ENCODE measurements at regions not wholly inside any gene's neighbourhood (a gene's known extent, or its start where the extent isn't known, plus 50 kb on each side); places are given as distances from the start of the nearest gene placed in this dataset.

- Histone ChIP-seq H3K79me2 (ENCODE audit: control insufficient read depth, insufficient read depth, low read length) (no peaks in the 10 kb centered on the region), H3K27me3 (replicated peaks in 1 of 2; ENCODE audit: control insufficient read depth in 2 of 2, insufficient read depth in 2 of 2, low read length in 1 of 2) (no peaks in the 10 kb centered on the region; a peak in 1 of 4 replicates), H3K27ac (ENCODE audit: control insufficient read depth, insufficient read depth) (no peak overlapping the region), H4K20me1 (ENCODE audit: control insufficient read depth, insufficient read depth) (no peaks in the 10 kb centered on the region), H3K9me3 (replicated peaks; ENCODE audit: control insufficient read depth, insufficient read depth, low read length) (no peaks in the 10 kb centered on the region), H3K4me2 (ENCODE audit: control insufficient read depth, insufficient read depth) (no peak overlapping the region), H2AFZ (ENCODE audit: control insufficient read depth, low read depth, low read length) (no peak overlapping the region), H3K36me3 (ENCODE audit: control insufficient read depth in 2 of 2, insufficient read depth in 2 of 2, low read length in 1 of 2) (no peaks in the 10 kb centered on the region), H3K9ac (ENCODE audit: control insufficient read depth, insufficient read depth, low read length) (no peak overlapping the region), H3K4me1 (ENCODE audit: control insufficient read depth, insufficient read depth, low read length) (no peaks in the 10 kb centered on the region), H3K4me3 (no peak overlapping the region)
- ChIA-PET SMC1A (ENCODE audit: uncharacterized antibody, unreplicated experiment) (no interaction called here), POLR2A (no interaction called here), CTCF (no interaction called here), RAD21 (ENCODE audit: unreplicated experiment) (interaction anchor here (1.8 kb wide), 1 partner anchor 10 kb away, joined by 4 read pairs; no protein-coding TSS in a partner anchor)
- intact Hi-C loops (cut with micrococcal nuclease; ENCODE audit: unreplicated experiment) (no loop called here), in situ Hi-C loops (cut with MboI) (no loop called here)
- no peak for TF ChIP-seq GATAD2B (conservative IDR thresholded peaks at IDR 0.05; ENCODE audit: low read depth)
- TF ChIP-seq NFYB (IDR thresholded peaks at IDR 0.05; ENCODE audit: insufficient read depth, low read depth, low read length): no peak
- TF ChIP-seq RAD21 (IDR thresholded peaks at IDR 0.05; ENCODE audit: insufficient read depth, low read depth, low read length): no peak
- no peak for TF ChIP-seq KDM1A (IDR thresholded peaks at IDR 0.05; ENCODE audit: borderline replicate concordance)
- no peak for TF ChIP-seq CEBPB (IDR thresholded peaks at IDR 0.05; ENCODE audit: borderline replicate concordance in 1 of 2, low read depth in 2 of 2, low read length in 2 of 2)
- TF ChIP-seq SMAD1 (IDR thresholded peaks at IDR 0.05; ENCODE audit: low read depth, partially characterized antibody): no peak
- no peak for TF ChIP-seq ASH2L (IDR thresholded peaks at IDR 0.05; ENCODE audit: borderline replicate concordance, low read depth)
- no peak for TF ChIP-seq NKRF (conservative IDR thresholded peaks at IDR 0.05)
- no peak for TF ChIP-seq REST (IDR thresholded peaks at IDR 0.05; ENCODE audit: low read depth, low read length)
- TF ChIP-seq SREBF1 (IDR thresholded peaks at IDR 0.05; ENCODE audit: low read length): no peak
- TF ChIP-seq ZSCAN29 (IDR thresholded peaks at IDR 0.05): no peak
- no peak for TF ChIP-seq MTA3 (IDR thresholded peaks at IDR 0.05; ENCODE audit: borderline replicate concordance, low read length)
- TF ChIP-seq ATF3 (IDR thresholded peaks at IDR 0.05; ENCODE audit: borderline replicate concordance, extremely low read depth, low read depth, low read length): no peak
- TF ChIP-seq FOXM1 (IDR thresholded peaks at IDR 0.05; ENCODE audit: low read depth, low read length): no peak
- no peak for TF ChIP-seq CHD2 (IDR thresholded peaks at IDR 0.05; ENCODE audit: borderline replicate concordance, low read depth, low read length)
- no peak for DNase-seq (ENCODE audit: low read depth, low spot score)
- ATAC-seq: no peak
- FAIRE-seq: no peak
- 26% methylated on average over 5 of the region's 5 CpGs for WGBS (ENCODE audit: insufficient coverage, insufficient replicate concordance, low lambda C conversion rate, missing lambda C conversion rate)
- no TSS peak for BruUV-seq (replicated peaks)
These were observed 117.0 kb upstream of the EGFR start for GRCh38 chr7:54901840-54902239.
